SK-N-SH (cell line): ENCODE measurements at regions not wholly inside any gene's neighbourhood (a gene's known extent, or its start where the extent isn't known, plus 50 kb on each side); places are given as distances from the start of the nearest gene placed in this dataset.

ENCODE experiments used
- EP300 ChIP-seq, 2 experiments: IDR thresholded peaks; 2 replicates each; pipeline versions ENCODE4 v1.4.0 to v1.6.1; 2012; ENCODE audit warnings: borderline replicate concordance in 1 of 2, low read depth in 1 of 2, low read length in 1 of 2
- EZH2phosphoT487 ChIP-seq: fragments of 200-600 bp; sonication (generic); IDR thresholded peaks from 2 replicates; pipeline ENCODE4 v1.6.1; 2017; ENCODE audit warnings: low read depth, mixed run types, mild to moderate bottlenecking, antibody characterized with exemption, moderate library complexity, borderline replicate concordance
- FOXJ3 ChIP-seq: sonication (generic); formaldehyde crosslinking; IDR thresholded peaks from 2 replicates; pipeline ENCODE4 v1.5.1; 2020; ENCODE audit warnings: mild to moderate bottlenecking, missing genetic modification reagents
- JUND ChIP-seq: IDR thresholded peaks from 2 replicates; pipeline ENCODE4 v1.4.0; 2012
- NRF1 ChIP-seq: IDR thresholded peaks from 2 replicates; pipeline ENCODE4 v1.6.1; 2012; ENCODE audit warnings: low read depth, mild to moderate bottlenecking, low read length
- POLR2AphosphoS5 ChIP-seq: IDR thresholded peaks from 2 replicates; pipeline ENCODE4 v1.6.1; 2012; ENCODE audit warnings: low read depth, low read length
- RAD21 ChIP-seq: IDR thresholded peaks from 2 replicates; pipeline ENCODE4 v1.6.1; 2012; ENCODE audit warnings: mild to moderate bottlenecking, low read length
- RXRA ChIP-seq: IDR thresholded peaks from 2 replicates; pipeline ENCODE4 v1.4.0; 2012; ENCODE audit warnings: low read depth, mild to moderate bottlenecking, borderline replicate concordance
- SIN3A ChIP-seq: IDR thresholded peaks from 2 replicates; pipeline ENCODE4 v1.6.1; 2012; ENCODE audit warnings: low read depth, mild to moderate bottlenecking, low read length, moderate library complexity, borderline replicate concordance
- SMC3 ChIP-seq: IDR thresholded peaks from 2 replicates; pipeline ENCODE4 v1.6.1; 2012; ENCODE audit warnings: low read depth, low read length, improper control_type of control experiment
- TEAD4 ChIP-seq: IDR thresholded peaks from 2 replicates; pipeline ENCODE4 v1.4.0; 2012; ENCODE audit warnings: mild to moderate bottlenecking, borderline replicate concordance; ENCODE audit not compliant: insufficient read depth
- TF ChIP-seq, protein P1 (sequence below): fragments of 200-600 bp; sonication (generic); IDR thresholded peaks from 2 replicates; pipeline ENCODE4 v1.6.1; 2017; ENCODE audit warnings: antibody characterized with exemption, mild to moderate bottlenecking, moderate library complexity
- TF ChIP-seq, protein P2 (sequence below): IDR thresholded peaks from 2 replicates; pipeline ENCODE4 v1.4.0; 2012; ENCODE audit warnings: low read depth, borderline replicate concordance

GRCh38 chr1:55367273-55367672, 152.1 kb upstream of the USP24 start:
- no peak for TF ChIP-seq POLR2AphosphoS5
- TF ChIP-seq, protein P1, sequence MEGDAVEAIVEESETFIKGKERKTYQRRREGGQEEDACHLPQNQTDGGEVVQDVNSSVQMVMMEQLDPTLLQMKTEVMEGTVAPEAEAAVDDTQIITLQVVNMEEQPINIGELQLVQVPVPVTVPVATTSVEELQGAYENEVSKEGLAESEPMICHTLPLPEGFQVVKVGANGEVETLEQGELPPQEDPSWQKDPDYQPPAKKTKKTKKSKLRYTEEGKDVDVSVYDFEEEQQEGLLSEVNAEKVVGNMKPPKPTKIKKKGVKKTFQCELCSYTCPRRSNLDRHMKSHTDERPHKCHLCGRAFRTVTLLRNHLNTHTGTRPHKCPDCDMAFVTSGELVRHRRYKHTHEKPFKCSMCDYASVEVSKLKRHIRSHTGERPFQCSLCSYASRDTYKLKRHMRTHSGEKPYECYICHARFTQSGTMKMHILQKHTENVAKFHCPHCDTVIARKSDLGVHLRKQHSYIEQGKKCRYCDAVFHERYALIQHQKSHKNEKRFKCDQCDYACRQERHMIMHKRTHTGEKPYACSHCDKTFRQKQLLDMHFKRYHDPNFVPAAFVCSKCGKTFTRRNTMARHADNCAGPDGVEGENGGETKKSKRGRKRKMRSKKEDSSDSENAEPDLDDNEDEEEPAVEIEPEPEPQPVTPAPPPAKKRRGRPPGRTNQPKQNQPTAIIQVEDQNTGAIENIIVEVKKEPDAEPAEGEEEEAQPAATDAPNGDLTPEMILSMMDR = no peak
- no peak for TF ChIP-seq EP300 (IDR thresholded peaks at IDR 0.05; ENCODE audit: borderline replicate concordance in 1 of 2, low read depth in 1 of 2, low read length in 1 of 2)
- TF ChIP-seq NRF1 = no peak
- TF ChIP-seq EZH2phosphoT487 = no peak
- TF ChIP-seq SMC3 = no peak
- no peak for TF ChIP-seq RAD21
- TF ChIP-seq FOXJ3 (CRISPR knock-in tag) = no peak
- TF ChIP-seq, protein P2, sequence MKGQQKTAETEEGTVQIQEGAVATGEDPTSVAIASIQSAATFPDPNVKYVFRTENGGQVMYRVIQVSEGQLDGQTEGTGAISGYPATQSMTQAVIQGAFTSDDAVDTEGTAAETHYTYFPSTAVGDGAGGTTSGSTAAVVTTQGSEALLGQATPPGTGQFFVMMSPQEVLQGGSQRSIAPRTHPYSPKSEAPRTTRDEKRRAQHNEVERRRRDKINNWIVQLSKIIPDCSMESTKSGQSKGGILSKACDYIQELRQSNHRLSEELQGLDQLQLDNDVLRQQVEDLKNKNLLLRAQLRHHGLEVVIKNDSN = no peak
- TF ChIP-seq JUND = no peak
- no peak for TF ChIP-seq SIN3A
- TF ChIP-seq RXRA = no peak
- TF ChIP-seq TEAD4 = no peak
